HL-60 (cell line): ENCODE measurements at regions not wholly inside any gene's neighbourhood (a gene's known extent, or its start where the extent isn't known, plus 50 kb on each side); places are given as distances from the start of the nearest gene placed in this dataset.

Experiments
- DNase-seq, 2 experiments: peaks; one replicate each; pipeline ENCODE4 v3.0.0-alpha.2; 2010 to 2020; ENCODE audit warnings: low read depth in 1 of 2, low spot score in 1 of 2
- H3K27ac ChIP-seq: fragments of 250-450 bp; sonication (Bioruptor Pico); replicated peaks from 2 replicates; pipeline ENCODE4 v1.5.1; 2020; ENCODE audit warnings: mild to moderate bottlenecking, moderate library complexity
- H3K27me3 ChIP-seq: fragments of 250-450 bp; sonication (Bioruptor Pico); 2 replicates; pipeline ENCODE4 v1.5.1; 2021; ENCODE audit warnings: mild to moderate bottlenecking, moderate library complexity; ENCODE audit not compliant: insufficient read depth, poor library complexity, severe bottlenecking
- H3K4me3 ChIP-seq: replicated peaks from 2 replicates; pipeline ENCODE4 v1.5.1; 2011; ENCODE audit warnings: mild to moderate bottlenecking, control low read depth, low read length; ENCODE audit not compliant: insufficient read depth
- CTCF ChIP-seq: IDR thresholded peaks from one replicate; pipeline ENCODE4 v1.5.1; 2011; ENCODE audit warnings: low read length, control low read depth, inconsistent platforms; ENCODE audit not compliant: insufficient read depth
- GABPA ChIP-seq: IDR thresholded peaks from 2 replicates; pipeline ENCODE4 v1.6.1; 2012; ENCODE audit warnings: low read depth
- POLR2AphosphoS5 ChIP-seq: IDR thresholded peaks from 2 replicates; pipeline ENCODE4 v1.6.1; 2012; ENCODE audit warnings: low read depth
- REST ChIP-seq: IDR thresholded peaks from 2 replicates; pipeline ENCODE4 v1.6.1; 2012; ENCODE audit warnings: low read depth; ENCODE audit not compliant: insufficient replicate concordance
- SPI1 ChIP-seq: IDR thresholded peaks from 2 replicates; pipeline ENCODE4 v1.6.1; 2012; ENCODE audit warnings: low read depth, mild to moderate bottlenecking, borderline replicate concordance

GRCh38 chr7:119392-120163 lies 72.8 kb upstream of the FAM20C start:
- peak; percentile 64 to 78 for DNase-seq
- no peaks in the 10 kb centered on the region for H3K27me3 ChIP-seq
- TF ChIP-seq REST (peak; percentile 41), SPI1 (peak; percentile 84), GABPA (no peak), POLR2AphosphoS5 (peak; percentile 76)
- peak overlapping the region; percentile 15 for H3K4me3 ChIP-seq
- peak overlapping the region; percentile 99 for H3K27ac ChIP-seq

GRCh38 chr7:120164-120991 lies 72.0 kb upstream of the FAM20C start:
- Histone ChIP-seq H3K27me3 (no peaks in the 10 kb centered on the region), H3K27ac (peak overlapping the region; percentile 99), H3K4me3 (no peak overlapping the region)
- TF ChIP-seq POLR2AphosphoS5 (no peak), REST (no peak), CTCF (no peak), GABPA (no peak), SPI1 (no peak)
- no peak for DNase-seq

DNA sequence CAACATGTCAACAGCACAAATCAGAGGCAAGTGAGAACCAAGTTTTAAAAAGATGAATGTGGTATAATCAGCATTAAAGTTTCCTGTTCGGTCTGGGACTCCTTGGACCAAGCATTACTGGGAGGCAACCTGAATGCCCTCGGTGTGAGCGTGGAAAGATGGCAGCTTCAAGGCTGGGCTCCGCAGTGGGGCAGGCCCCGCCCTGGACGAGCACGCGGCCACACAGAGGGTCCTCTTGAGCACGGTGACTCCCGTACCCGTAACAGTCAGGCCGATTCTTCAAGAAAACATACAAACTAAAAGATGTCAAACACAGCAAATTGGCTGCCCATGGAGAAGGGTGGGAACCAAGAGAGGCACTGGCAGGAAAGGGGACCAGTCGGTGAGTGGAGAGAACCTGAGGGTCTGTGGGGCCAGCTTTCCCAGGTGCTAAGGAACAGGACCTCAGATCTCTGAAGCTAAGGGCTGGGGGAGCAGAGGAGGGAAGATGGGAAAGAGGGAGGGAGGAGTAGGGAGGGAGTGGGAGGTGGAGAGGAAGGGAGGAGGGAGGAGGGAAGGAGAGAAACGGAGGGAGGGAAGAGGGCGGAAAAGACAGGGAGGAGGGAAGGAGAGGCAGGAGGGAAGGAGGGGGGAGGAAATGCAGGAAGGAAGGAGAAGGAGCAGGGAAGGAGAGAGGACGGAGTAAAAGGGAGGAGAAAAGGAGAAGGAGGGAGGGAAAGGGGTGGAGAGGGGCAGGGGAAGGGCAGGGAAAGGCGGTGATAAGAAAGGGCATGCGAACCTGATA lies 71.2 kb upstream of the FAM20C start:
- Histone ChIP-seq H3K4me3 (no peak overlapping the region), H3K27me3 (no peaks in the 10 kb centered on the region), H3K27ac (peak overlapping the region; percentile 99; the same call in 1 of the 2 replicates)
- DNase-seq, result no peak
- TF ChIP-seq GABPA (no peak), CTCF (no peak), REST (no peak), POLR2AphosphoS5 (no peak), SPI1 (no peak)
